ENCODE measurements at regions not wholly inside any gene's neighbourhood (a gene's known extent, or its start where the extent isn't known, plus 50 kb on each side); places are given as distances from the start of the nearest gene placed in this dataset.

- no peak for DNase-seq (ENCODE audit: low read depth in 1 of 2, low spot score in 1 of 2)
- no peak for TF ChIP-seq JUND (IDR thresholded peaks at IDR 0.05; ENCODE audit: low read depth)
- in situ Hi-C loops (cut with HindIII; ENCODE audit: low pct_unique_long_range_greater_than_20kb, low sequenced_read_pairs): no loop called here
Observed at GRCh38 chr5:88956416-88956815, 73.4 kb upstream of the MEF2C start.

GRCh38 chr5:88955403-88955802 lies 72.4 kb upstream of the MEF2C start:
- no peak for TF ChIP-seq JUND (IDR thresholded peaks at IDR 0.05; ENCODE audit: low read depth)
- in situ Hi-C loops (cut with HindIII; ENCODE audit: low pct_unique_long_range_greater_than_20kb, low sequenced_read_pairs): no loop called here
- DNase-seq (ENCODE audit: low read depth in 1 of 2, low spot score in 1 of 2): no peak

GRCh38 chr5:88954511-88954910 lies 71.5 kb upstream of the MEF2C start:
- in situ Hi-C loops (cut with HindIII; ENCODE audit: low pct_unique_long_range_greater_than_20kb, low sequenced_read_pairs): no loop called here
- no peak for TF ChIP-seq JUND (IDR thresholded peaks at IDR 0.05; ENCODE audit: low read depth)
- no peak for DNase-seq (ENCODE audit: low read depth in 1 of 2, low spot score in 1 of 2)

GRCh38 chr5:88952996-88953643 lies 70.1 kb upstream of the MEF2C start:
- in situ Hi-C loops (cut with HindIII; ENCODE audit: low pct_unique_long_range_greater_than_20kb, low sequenced_read_pairs): no loop called here
- TF ChIP-seq JUND (IDR thresholded peaks at IDR 0.05; ENCODE audit: low read depth): no peak
- DNase-seq (ENCODE audit: low read depth in 1 of 2, low spot score in 1 of 2): no peak

- DNase-seq (ENCODE audit: low read depth in 1 of 2, low spot score in 1 of 2): peak in 1 of 2 experiments; percentile 52
- TF ChIP-seq JUND (IDR thresholded peaks at IDR 0.05; ENCODE audit: low read depth): no peak
- in situ Hi-C loops (cut with HindIII; ENCODE audit: low pct_unique_long_range_greater_than_20kb, low sequenced_read_pairs): no loop called here
Observed at GRCh38 chr5:88952344-88952743, 69.4 kb upstream of the MEF2C start.

GRCh38 chr5:88951457-88951856 lies 68.5 kb upstream of the MEF2C start:
- in situ Hi-C loops (cut with HindIII; ENCODE audit: low pct_unique_long_range_greater_than_20kb, low sequenced_read_pairs): no loop called here
- no peak for TF ChIP-seq JUND (IDR thresholded peaks at IDR 0.05; ENCODE audit: low read depth)

GRCh38 chr5:88948746-88949600 lies 66.0 kb upstream of the MEF2C start:
- DNase-seq (ENCODE audit: low read depth in 1 of 2, low spot score in 1 of 2): no peak
- no peak for TF ChIP-seq JUND (IDR thresholded peaks at IDR 0.05; ENCODE audit: low read depth)
- in situ Hi-C loops (cut with HindIII; ENCODE audit: low pct_unique_long_range_greater_than_20kb, low sequenced_read_pairs): no loop called here

More at GRCh38 chr5:88951457-88951856, 68.5 kb upstream of the MEF2C start:
- DNase-seq (ENCODE audit: low read depth in 1 of 2, low spot score in 1 of 2): no peak

GRCh38 chr5:88944751-88945531 lies 62.0 kb upstream of the MEF2C start:
- DNase-seq (ENCODE audit: low read depth in 1 of 2, low spot score in 1 of 2): peak in 1 of 2 experiments; percentile 60

GRCh38 chr5:88941581-88941980 lies 58.6 kb upstream of the MEF2C start:
- no peak for TF ChIP-seq JUND (IDR thresholded peaks at IDR 0.05; ENCODE audit: low read depth)
- in situ Hi-C loops (cut with HindIII; ENCODE audit: low pct_unique_long_range_greater_than_20kb, low sequenced_read_pairs): no loop called here
- no peak for DNase-seq (ENCODE audit: low read depth in 1 of 2, low spot score in 1 of 2)

More at GRCh38 chr5:88944751-88945531, 62.0 kb upstream of the MEF2C start:
- in situ Hi-C loops (cut with HindIII; ENCODE audit: low pct_unique_long_range_greater_than_20kb, low sequenced_read_pairs): no loop called here
- no peak for TF ChIP-seq JUND (IDR thresholded peaks at IDR 0.05; ENCODE audit: low read depth)

- in situ Hi-C loops (cut with HindIII; ENCODE audit: low pct_unique_long_range_greater_than_20kb, low sequenced_read_pairs): no loop called here
- no peak for TF ChIP-seq JUND (IDR thresholded peaks at IDR 0.05; ENCODE audit: low read depth)
- DNase-seq (ENCODE audit: low read depth in 1 of 2, low spot score in 1 of 2): no peak
Observed at GRCh38 chr5:88940713-88941112, 57.7 kb upstream of the MEF2C start.

- no peak for DNase-seq (ENCODE audit: low read depth in 1 of 2, low spot score in 1 of 2)
- no peak for TF ChIP-seq JUND (IDR thresholded peaks at IDR 0.05; ENCODE audit: low read depth)
- in situ Hi-C loops (cut with HindIII; ENCODE audit: low pct_unique_long_range_greater_than_20kb, low sequenced_read_pairs): no loop called here
Observed at GRCh38 chr5:88939300-88939699, 56.3 kb upstream of the MEF2C start.

GRCh38 chr5:88938488-88938887 lies 55.5 kb upstream of the MEF2C start:
- in situ Hi-C loops (cut with HindIII; ENCODE audit: low pct_unique_long_range_greater_than_20kb, low sequenced_read_pairs): no loop called here
- no peak for DNase-seq (ENCODE audit: low read depth in 1 of 2, low spot score in 1 of 2)
- no peak for TF ChIP-seq JUND (IDR thresholded peaks at IDR 0.05; ENCODE audit: low read depth)

GRCh38 chr5:88937406-88937805 lies 54.4 kb upstream of the MEF2C start:
- TF ChIP-seq JUND (IDR thresholded peaks at IDR 0.05; ENCODE audit: low read depth): no peak
- DNase-seq (ENCODE audit: low read depth in 1 of 2, low spot score in 1 of 2): no peak
- in situ Hi-C loops (cut with HindIII; ENCODE audit: low pct_unique_long_range_greater_than_20kb, low sequenced_read_pairs): no loop called here

Measured in T47D (cell line).